HL-60 (cell line): ENCODE measurements at regions not wholly inside any gene's neighbourhood (a gene's known extent, or its start where the extent isn't known, plus 50 kb on each side); places are given as distances from the start of the nearest gene placed in this dataset.

ENCODE experiments used
- GABPA ChIP-seq: IDR thresholded peaks from 2 replicates; pipeline ENCODE4 v1.6.1; 2012; ENCODE audit warnings: low read depth
- POLR2AphosphoS5 ChIP-seq: IDR thresholded peaks from 2 replicates; pipeline ENCODE4 v1.6.1; 2012; ENCODE audit warnings: low read depth
- SPI1 ChIP-seq: IDR thresholded peaks from 2 replicates; pipeline ENCODE4 v1.6.1; 2012; ENCODE audit warnings: low read depth, mild to moderate bottlenecking, borderline replicate concordance
- TF ChIP-seq, protein P1 (sequence below): IDR thresholded peaks from one replicate; pipeline ENCODE4 v1.5.1; 2011; ENCODE audit warnings: low read length, control low read depth, inconsistent platforms; ENCODE audit not compliant: insufficient read depth
- TF ChIP-seq, protein P2 (sequence below): IDR thresholded peaks from 2 replicates; pipeline ENCODE4 v1.6.1; 2012; ENCODE audit warnings: low read depth; ENCODE audit not compliant: insufficient replicate concordance

DNA sequence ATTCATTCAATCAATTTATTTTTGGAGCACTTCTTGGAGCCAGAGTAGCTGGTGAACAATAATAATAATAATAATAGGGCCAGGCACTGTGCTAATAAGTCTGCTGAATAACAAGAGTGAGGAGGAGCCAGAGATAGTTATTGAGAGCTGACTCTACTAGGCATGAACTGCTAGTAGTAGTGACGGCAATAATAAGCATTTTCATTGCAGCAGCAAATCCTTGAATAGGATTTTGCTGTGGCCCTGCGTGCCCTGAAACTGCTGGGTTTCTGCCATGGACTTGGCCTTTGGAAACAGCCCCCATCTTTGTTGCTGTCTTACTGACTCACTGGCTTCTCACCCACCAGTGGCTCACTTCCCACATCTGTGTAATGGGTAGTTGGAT is 545.9 kb downstream of the MIAT start:
- TF ChIP-seq POLR2AphosphoS5 (no peak), SPI1 (no peak), GABPA (no peak)
- TF ChIP-seq, protein P1, sequence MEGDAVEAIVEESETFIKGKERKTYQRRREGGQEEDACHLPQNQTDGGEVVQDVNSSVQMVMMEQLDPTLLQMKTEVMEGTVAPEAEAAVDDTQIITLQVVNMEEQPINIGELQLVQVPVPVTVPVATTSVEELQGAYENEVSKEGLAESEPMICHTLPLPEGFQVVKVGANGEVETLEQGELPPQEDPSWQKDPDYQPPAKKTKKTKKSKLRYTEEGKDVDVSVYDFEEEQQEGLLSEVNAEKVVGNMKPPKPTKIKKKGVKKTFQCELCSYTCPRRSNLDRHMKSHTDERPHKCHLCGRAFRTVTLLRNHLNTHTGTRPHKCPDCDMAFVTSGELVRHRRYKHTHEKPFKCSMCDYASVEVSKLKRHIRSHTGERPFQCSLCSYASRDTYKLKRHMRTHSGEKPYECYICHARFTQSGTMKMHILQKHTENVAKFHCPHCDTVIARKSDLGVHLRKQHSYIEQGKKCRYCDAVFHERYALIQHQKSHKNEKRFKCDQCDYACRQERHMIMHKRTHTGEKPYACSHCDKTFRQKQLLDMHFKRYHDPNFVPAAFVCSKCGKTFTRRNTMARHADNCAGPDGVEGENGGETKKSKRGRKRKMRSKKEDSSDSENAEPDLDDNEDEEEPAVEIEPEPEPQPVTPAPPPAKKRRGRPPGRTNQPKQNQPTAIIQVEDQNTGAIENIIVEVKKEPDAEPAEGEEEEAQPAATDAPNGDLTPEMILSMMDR: no peak
- TF ChIP-seq, protein P2, sequence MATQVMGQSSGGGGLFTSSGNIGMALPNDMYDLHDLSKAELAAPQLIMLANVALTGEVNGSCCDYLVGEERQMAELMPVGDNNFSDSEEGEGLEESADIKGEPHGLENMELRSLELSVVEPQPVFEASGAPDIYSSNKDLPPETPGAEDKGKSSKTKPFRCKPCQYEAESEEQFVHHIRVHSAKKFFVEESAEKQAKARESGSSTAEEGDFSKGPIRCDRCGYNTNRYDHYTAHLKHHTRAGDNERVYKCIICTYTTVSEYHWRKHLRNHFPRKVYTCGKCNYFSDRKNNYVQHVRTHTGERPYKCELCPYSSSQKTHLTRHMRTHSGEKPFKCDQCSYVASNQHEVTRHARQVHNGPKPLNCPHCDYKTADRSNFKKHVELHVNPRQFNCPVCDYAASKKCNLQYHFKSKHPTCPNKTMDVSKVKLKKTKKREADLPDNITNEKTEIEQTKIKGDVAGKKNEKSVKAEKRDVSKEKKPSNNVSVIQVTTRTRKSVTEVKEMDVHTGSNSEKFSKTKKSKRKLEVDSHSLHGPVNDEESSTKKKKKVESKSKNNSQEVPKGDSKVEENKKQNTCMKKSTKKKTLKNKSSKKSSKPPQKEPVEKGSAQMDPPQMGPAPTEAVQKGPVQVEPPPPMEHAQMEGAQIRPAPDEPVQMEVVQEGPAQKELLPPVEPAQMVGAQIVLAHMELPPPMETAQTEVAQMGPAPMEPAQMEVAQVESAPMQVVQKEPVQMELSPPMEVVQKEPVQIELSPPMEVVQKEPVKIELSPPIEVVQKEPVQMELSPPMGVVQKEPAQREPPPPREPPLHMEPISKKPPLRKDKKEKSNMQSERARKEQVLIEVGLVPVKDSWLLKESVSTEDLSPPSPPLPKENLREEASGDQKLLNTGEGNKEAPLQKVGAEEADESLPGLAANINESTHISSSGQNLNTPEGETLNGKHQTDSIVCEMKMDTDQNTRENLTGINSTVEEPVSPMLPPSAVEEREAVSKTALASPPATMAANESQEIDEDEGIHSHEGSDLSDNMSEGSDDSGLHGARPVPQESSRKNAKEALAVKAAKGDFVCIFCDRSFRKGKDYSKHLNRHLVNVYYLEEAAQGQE: no peak
